ENCODE measurements at regions not wholly inside any gene's neighbourhood (a gene's known extent, or its start where the extent isn't known, plus 50 kb on each side); places are given as distances from the start of the nearest gene placed in this dataset.

GRCh38 chr21:21851205-21851604 is 853.0 kb downstream of the NCAM2 start:
- ChIA-PET POLR2A (ENCODE audit: low non-redundant PET) (no interaction called here), CTCF (no interaction called here)
- DNase-seq (ENCODE audit: low spot score) = no peak
- no peak for TF ChIP-seq CTCF (conservative IDR thresholded peaks at IDR 0.05; ENCODE audit: low read depth)
- H3K27ac ChIP-seq = no peak overlapping the region

GRCh38 chr21:21851657-21852056 is 853.4 kb downstream of the NCAM2 start:
- ChIA-PET POLR2A (ENCODE audit: low non-redundant PET) (no interaction called here), CTCF (no interaction called here)
- peak; percentile 6 for DNase-seq (ENCODE audit: low spot score)
- no peak for TF ChIP-seq CTCF (conservative IDR thresholded peaks at IDR 0.05; ENCODE audit: low read depth)
- H3K27ac ChIP-seq = no peak overlapping the region

GRCh38 chr21:21858502-21859334 is 860.5 kb downstream of the NCAM2 start:
- TF ChIP-seq CTCF (conservative IDR thresholded peaks at IDR 0.05; ENCODE audit: low read depth) = no peak
- ChIA-PET POLR2A (ENCODE audit: low non-redundant PET) (no interaction called here), CTCF (interaction anchor here (1.0 kb wide), 1 partner anchor 39 kb away, joined by 3 read pairs; no protein-coding TSS in a partner anchor)
- no peak overlapping the region for H3K27ac ChIP-seq
- no peak for DNase-seq (ENCODE audit: low spot score)

GRCh38 chr21:21860888-21861287 is 862.7 kb downstream of the NCAM2 start:
- no peak for TF ChIP-seq CTCF (conservative IDR thresholded peaks at IDR 0.05; ENCODE audit: low read depth)
- ChIA-PET POLR2A (ENCODE audit: low non-redundant PET) (no interaction called here), CTCF (no interaction called here)
- H3K27ac ChIP-seq = no peak overlapping the region
- no peak for DNase-seq (ENCODE audit: low spot score)

GRCh38 chr21:21864321-21864840 is 866.2 kb downstream of the NCAM2 start:
- no peak overlapping the region for H3K27ac ChIP-seq
- DNase-seq (ENCODE audit: low spot score) = no peak
- POLR2A ChIA-PET (ENCODE audit: low non-redundant PET) = no interaction called here
- CTCF ChIA-PET = interaction anchor here (0.6 to 0.7 kb wide), 2 partner anchors 48 to 1960 kb away, joined by 3 to 5 read pairs; no protein-coding TSS in a partner anchor
- no peak for TF ChIP-seq CTCF (conservative IDR thresholded peaks at IDR 0.05; ENCODE audit: low read depth)

GRCh38 chr21:21897275-21897883 is 899.2 kb downstream of the NCAM2 start:
- H3K27ac ChIP-seq = no peak overlapping the region
- CTCF ChIA-PET = interaction anchor here (0.7 kb wide), 1 partner anchor 39 kb away, joined by 3 read pairs; no protein-coding TSS in a partner anchor
- POLR2A ChIA-PET (ENCODE audit: low non-redundant PET) = no interaction called here
- TF ChIP-seq CTCF (conservative IDR thresholded peaks at IDR 0.05; ENCODE audit: low read depth) = no peak
- DNase-seq (ENCODE audit: low spot score) = peak; percentile 67
